ENCODE measurements at regions not wholly inside any gene's neighbourhood (a gene's known extent, or its start where the extent isn't known, plus 50 kb on each side); places are given as distances from the start of the nearest gene placed in this dataset.

DNA sequence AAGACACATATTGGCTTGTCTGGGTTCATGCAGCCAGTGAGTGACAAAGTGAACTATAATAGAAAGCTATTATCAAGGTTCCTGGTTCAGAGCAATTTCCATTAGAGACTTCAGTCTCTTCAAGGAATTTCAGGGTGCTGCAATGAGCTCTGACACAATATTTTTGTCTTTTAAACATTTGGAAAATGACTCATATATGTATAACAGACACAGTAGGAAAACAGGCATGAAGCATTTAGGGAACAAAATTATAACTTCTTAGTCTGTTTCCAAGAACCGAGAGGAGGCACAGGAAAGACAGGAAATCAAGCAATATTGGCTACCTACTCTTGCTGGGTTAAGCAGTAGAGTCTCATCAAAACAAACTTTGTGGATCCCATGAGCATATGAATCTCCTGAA lies 170.4 kb downstream of the PTPRC start:
- no peaks in the 10 kb centered on the region for H3K36me3 ChIP-seq (ENCODE audit: low read length)
- H3K9me3 ChIP-seq (ENCODE audit: insufficient read depth, low read length), result no peaks in the 10 kb centered on the region
- TF ChIP-seq, protein P1, sequence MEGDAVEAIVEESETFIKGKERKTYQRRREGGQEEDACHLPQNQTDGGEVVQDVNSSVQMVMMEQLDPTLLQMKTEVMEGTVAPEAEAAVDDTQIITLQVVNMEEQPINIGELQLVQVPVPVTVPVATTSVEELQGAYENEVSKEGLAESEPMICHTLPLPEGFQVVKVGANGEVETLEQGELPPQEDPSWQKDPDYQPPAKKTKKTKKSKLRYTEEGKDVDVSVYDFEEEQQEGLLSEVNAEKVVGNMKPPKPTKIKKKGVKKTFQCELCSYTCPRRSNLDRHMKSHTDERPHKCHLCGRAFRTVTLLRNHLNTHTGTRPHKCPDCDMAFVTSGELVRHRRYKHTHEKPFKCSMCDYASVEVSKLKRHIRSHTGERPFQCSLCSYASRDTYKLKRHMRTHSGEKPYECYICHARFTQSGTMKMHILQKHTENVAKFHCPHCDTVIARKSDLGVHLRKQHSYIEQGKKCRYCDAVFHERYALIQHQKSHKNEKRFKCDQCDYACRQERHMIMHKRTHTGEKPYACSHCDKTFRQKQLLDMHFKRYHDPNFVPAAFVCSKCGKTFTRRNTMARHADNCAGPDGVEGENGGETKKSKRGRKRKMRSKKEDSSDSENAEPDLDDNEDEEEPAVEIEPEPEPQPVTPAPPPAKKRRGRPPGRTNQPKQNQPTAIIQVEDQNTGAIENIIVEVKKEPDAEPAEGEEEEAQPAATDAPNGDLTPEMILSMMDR (IDR thresholded peaks at IDR 0.05; ENCODE audit: insufficient read depth, low read length, poor library complexity, severe bottlenecking), result no peak
- TF ChIP-seq EZH2phosphoT487 (conservative IDR thresholded peaks at IDR 0.05; ENCODE audit: low read length), result no peak
- no peaks in the 10 kb centered on the region for H3K79me2 ChIP-seq (ENCODE audit: insufficient read depth, low read length)
- H4K20me1 ChIP-seq (ENCODE audit: low read depth, low read length), result no peaks in the 10 kb centered on the region
- H3K27ac ChIP-seq (ENCODE audit: low read depth, low read length), result no peak overlapping the region
- no peaks in the 10 kb centered on the region for H3F3A ChIP-seq (ENCODE audit: insufficient read depth)
- no peak overlapping the region for H3K9ac ChIP-seq (ENCODE audit: low read length)
- H3K27me3 ChIP-seq (ENCODE audit: low read length), result no peaks in the 10 kb centered on the region
- no peaks in the 10 kb centered on the region for H3K9me2 ChIP-seq (replicated peaks; ENCODE audit: insufficient read depth, low read length)
- no peak overlapping the region for H2AFZ ChIP-seq (ENCODE audit: low read depth, low read length, severe bottlenecking)
- no peak overlapping the region for H3K4me3 ChIP-seq (ENCODE audit: insufficient read depth, low read length, poor library complexity, severe bottlenecking)
- H3K4me2 ChIP-seq (ENCODE audit: low read depth, low read length, poor library complexity, severe bottlenecking), result no peak overlapping the region

DNA sequence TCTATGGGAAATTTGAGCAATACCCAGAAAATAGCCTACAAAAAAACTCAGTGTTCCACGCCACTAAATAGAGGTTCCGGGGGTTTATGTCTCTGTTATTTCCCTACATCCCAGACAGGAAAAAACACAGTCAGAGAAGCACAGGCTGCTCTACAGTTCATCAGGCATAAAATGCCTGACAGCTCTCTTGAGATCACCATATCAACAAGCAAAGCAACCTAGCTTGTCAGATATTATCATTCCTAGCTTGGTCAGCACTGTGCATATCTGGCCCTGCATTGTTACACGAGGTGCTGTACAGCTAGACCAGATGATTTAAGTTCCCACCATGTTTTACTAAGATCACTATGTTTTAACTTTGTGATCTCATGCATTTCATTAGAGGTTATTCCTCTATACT lies 172.6 kb downstream of the PTPRC start:
- TF ChIP-seq EZH2phosphoT487 (conservative IDR thresholded peaks at IDR 0.05; ENCODE audit: low read length), result no peak
- TF ChIP-seq, protein P1 (IDR thresholded peaks at IDR 0.05; ENCODE audit: insufficient read depth, low read length, poor library complexity, severe bottlenecking), result no peak

DNA sequence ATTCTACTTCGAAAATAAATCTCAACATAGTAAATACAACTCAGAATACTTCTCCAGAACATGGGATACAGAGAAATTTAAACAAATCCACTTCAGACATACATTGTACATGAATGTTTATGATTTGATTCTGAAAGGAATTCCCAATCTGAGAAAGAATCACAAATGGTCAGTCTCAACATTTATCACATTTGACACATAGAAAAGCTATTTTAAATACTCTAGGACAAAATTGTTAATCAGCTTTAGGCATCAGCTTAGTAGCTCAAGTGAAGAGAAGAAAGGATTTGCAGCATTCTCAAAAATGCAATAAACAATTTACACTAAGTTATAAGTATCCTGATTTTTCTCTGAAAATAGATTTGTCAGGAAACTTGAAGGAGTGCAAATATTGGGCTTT lies 184.8 kb downstream of the PTPRC start:
- H3K4me2 ChIP-seq (ENCODE audit: low read depth, low read length, poor library complexity, severe bottlenecking), result no peak overlapping the region
- no peak overlapping the region for H3K4me3 ChIP-seq (ENCODE audit: insufficient read depth, low read length, poor library complexity, severe bottlenecking)
- no peaks in the 10 kb centered on the region for H4K20me1 ChIP-seq (ENCODE audit: low read depth, low read length)
- H3K27me3 ChIP-seq (ENCODE audit: low read length), result no peaks in the 10 kb centered on the region
- no peak overlapping the region for H3K27ac ChIP-seq (ENCODE audit: low read depth, low read length)
- no peak overlapping the region for H3K9ac ChIP-seq (ENCODE audit: low read length)
- H2AFZ ChIP-seq (ENCODE audit: low read depth, low read length, severe bottlenecking), result no peak overlapping the region
- no peaks in the 10 kb centered on the region for H3K36me3 ChIP-seq (ENCODE audit: low read length)
- no peaks in the 10 kb centered on the region for H3K79me2 ChIP-seq (ENCODE audit: insufficient read depth, low read length)
- H3F3A ChIP-seq (ENCODE audit: insufficient read depth), result no peaks in the 10 kb centered on the region
- H3K9me2 ChIP-seq (replicated peaks; ENCODE audit: insufficient read depth, low read length), result no peaks in the 10 kb centered on the region
- H3K9me3 ChIP-seq (ENCODE audit: insufficient read depth, low read length), result no peaks in the 10 kb centered on the region
- no peak for TF ChIP-seq EZH2phosphoT487 (conservative IDR thresholded peaks at IDR 0.05; ENCODE audit: low read length)
- TF ChIP-seq, protein P1 (IDR thresholded peaks at IDR 0.05; ENCODE audit: insufficient read depth, low read length, poor library complexity, severe bottlenecking), result no peak

More for the DNA sequence above, 172.6 kb downstream of the PTPRC start:
- no peak overlapping the region for H3K4me2 ChIP-seq (ENCODE audit: low read depth, low read length, poor library complexity, severe bottlenecking)
- no peaks in the 10 kb centered on the region for H3K79me2 ChIP-seq (ENCODE audit: insufficient read depth, low read length)
- no peak overlapping the region for H2AFZ ChIP-seq (ENCODE audit: low read depth, low read length, severe bottlenecking)
- H3F3A ChIP-seq (ENCODE audit: insufficient read depth), result no peaks in the 10 kb centered on the region
- no peaks in the 10 kb centered on the region for H4K20me1 ChIP-seq (ENCODE audit: low read depth, low read length)
- no peak overlapping the region for H3K27ac ChIP-seq (ENCODE audit: low read depth, low read length)
- H3K4me3 ChIP-seq (ENCODE audit: insufficient read depth, low read length, poor library complexity, severe bottlenecking), result no peak overlapping the region
- no peaks in the 10 kb centered on the region for H3K9me3 ChIP-seq (ENCODE audit: insufficient read depth, low read length)
- no peaks in the 10 kb centered on the region for H3K27me3 ChIP-seq (ENCODE audit: low read length)
- no peak overlapping the region for H3K9ac ChIP-seq (ENCODE audit: low read length)
- H3K36me3 ChIP-seq (ENCODE audit: low read length), result no peaks in the 10 kb centered on the region
- H3K9me2 ChIP-seq (replicated peaks; ENCODE audit: insufficient read depth, low read length), result no peaks in the 10 kb centered on the region
